NT2/D1 (cell line): ENCODE measurements at regions not wholly inside any gene's neighbourhood (a gene's known extent, or its start where the extent isn't known, plus 50 kb on each side); places are given as distances from the start of the nearest gene placed in this dataset.

Experiments used
- SUZ12 ChIP-seq: IDR thresholded peaks from 2 replicates; pipeline ENCODE4 v1.6.1; 2011; ENCODE audit not compliant: insufficient read length, insufficient read depth; ENCODE audit errors: extremely low read depth
- YY1 ChIP-seq: IDR thresholded peaks from 2 replicates; pipeline ENCODE4 v1.6.1; 2011; ENCODE audit not compliant: insufficient read length, insufficient read depth
- ZNF274 ChIP-seq: IDR thresholded peaks from 2 replicates; pipeline ENCODE4 v1.6.1; 2011; ENCODE audit warnings: mild to moderate bottlenecking, low read depth, low read length

DNA sequence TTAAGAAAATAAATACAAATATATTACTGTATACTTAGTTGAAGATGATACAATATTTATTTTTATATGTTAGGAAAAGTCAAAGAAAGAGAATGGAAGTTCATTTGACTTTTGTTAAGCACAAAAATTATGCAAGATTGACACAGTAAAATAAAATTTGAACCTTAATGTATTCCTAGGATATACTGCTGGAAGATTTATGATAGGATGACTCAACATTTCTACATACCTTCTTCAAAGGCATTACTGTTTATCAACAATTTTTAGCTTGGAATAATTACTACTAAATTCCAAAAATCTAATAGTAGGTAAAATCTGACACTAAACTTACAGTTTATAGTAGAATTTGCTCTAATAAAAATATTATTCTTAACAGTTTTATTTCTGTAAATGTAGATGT is 257.3 kb upstream of the ADAMTS5 start:
- TF ChIP-seq YY1: no peak
- TF ChIP-seq SUZ12: no peak
- TF ChIP-seq ZNF274: no peak
